K562 (cell line): ENCODE measurements at regions not wholly inside any gene's neighbourhood (a gene's known extent, or its start where the extent isn't known, plus 50 kb on each side); places are given as distances from the start of the nearest gene placed in this dataset.

Experiments used
- ATAC-seq: fragments of 200-7000 bp; cut with Tn5 transposase; 3 replicates; pipeline ENCODE4 v1.9.1; 2020; ENCODE audit warnings: moderate library complexity
- BruUV-seq: library from RNA; stranded (reverse); fragments of 400-500 nt; replicated peaks from 2 replicates; lab custom pipeline; 2021; lab: Mats Ljungman, UMichigan
- CTCF ChIA-PET: fragments of 300-600 bp; formaldehyde crosslinking; extraction: SDS; loops from one replicate; lab custom pipeline; 2021; ENCODE audit warnings: low intra/inter-chr PET ratio; lab: Yijun Ruan, JAX
- POLR2A ChIA-PET: fragments of 300-600, 350-650 bp; sonication (Branson Sonifier 250); formaldehyde crosslinking; extraction: SDS; loops from one replicate; lab custom pipeline; 2021; ENCODE audit warnings: antibody characterized with exemption, inconsistent platforms; lab: Yijun Ruan, JAX
- DNase-seq, 4 experiments: peaks; one replicate each; pipeline versions ENCODE4 v3.0.0 to v3.0.0-alpha.2; 2011 to 2018; ENCODE audit warnings: low spot score in 3 of 4, mixed read lengths in 3 of 4; ENCODE audit errors: extremely low read depth in 1 of 4
- FAIRE-seq: peaks from 2 replicates; lab custom pipeline; 2011; peaks lifted over from hg19 to GRCh38; lab: Jason Lieb, UNC
- H2AFZ ChIP-seq: 2 replicates; pipeline ENCODE4 v1.6.0; 2011; ENCODE audit warnings: low read depth, low read length, control low read depth, inconsistent platforms
- H3K27ac ChIP-seq: fragments of 200-600 bp; 3 replicates; pipeline ENCODE4 v1.8.0; 2011; ENCODE audit warnings: low read depth, mild to moderate bottlenecking, control low read depth, inconsistent platforms, low read length, moderate library complexity, mixed read lengths; ENCODE audit errors: extremely low read depth
- H3K27me3 ChIP-seq, 2 experiments: fragments of 300-600 bp in 1 of 2; 2 replicates in 1 of 2; 3 replicates in 1 of 2; pipeline versions ENCODE4 v1.6.0 to v1.8.0; 2011; ENCODE audit warnings: inconsistent platforms in 2 of 2, low read length in 2 of 2, mild to moderate bottlenecking in 1 of 2, mixed read lengths in 1 of 2, moderate library complexity in 1 of 2; ENCODE audit not compliant: control insufficient read depth in 2 of 2, insufficient read depth in 2 of 2
- H3K36me3 ChIP-seq: fragments of 300-600 bp; 3 replicates; pipeline ENCODE4 v1.8.0; 2011; ENCODE audit warnings: mild to moderate bottlenecking, low read length, inconsistent platforms; ENCODE audit not compliant: control insufficient read depth, insufficient read depth
- H3K4me1 ChIP-seq, 2 experiments: fragments of 200-600 bp in 1 of 2; replicated peaks in 1 of 2; 2 replicates in 1 of 2; 3 replicates in 1 of 2; pipeline versions ENCODE4 v1.5.1 to v1.8.0; 2011; ENCODE audit warnings: inconsistent platforms in 2 of 2, low read length in 2 of 2, mild to moderate bottlenecking in 1 of 2, mixed read lengths in 1 of 2, moderate library complexity in 1 of 2; ENCODE audit not compliant: control insufficient read depth in 2 of 2, insufficient read depth in 2 of 2
- H3K4me2 ChIP-seq: 2 replicates; pipeline ENCODE4 v1.6.1; 2011; ENCODE audit warnings: low read length, control low read depth, inconsistent platforms, mixed read lengths; ENCODE audit not compliant: insufficient read depth
- H3K4me3 ChIP-seq: fragments of 200-600 bp; sonication (generic), shearing (Covaris generic); 2 replicates; pipeline ENCODE4 v1.5.1; 2016; ENCODE audit warnings: control low read depth, inconsistent platforms
- H3K79me2 ChIP-seq: fragments of 200-600 bp; 3 replicates; pipeline ENCODE4 v1.8.0; 2011; ENCODE audit warnings: low read length, inconsistent platforms; ENCODE audit not compliant: control insufficient read depth, insufficient read depth
- H3K9ac ChIP-seq, 2 experiments: 2 replicates each; pipeline versions ENCODE4 v1.6.0 to v1.6.1; 2011; ENCODE audit warnings: low read depth in 2 of 2, low read length in 2 of 2, control low read depth in 1 of 2, inconsistent platforms in 1 of 2, mild to moderate bottlenecking in 1 of 2, mixed read lengths in 1 of 2; ENCODE audit not compliant: insufficient read depth in 1 of 2
- H3K9me1 ChIP-seq: one replicate; pipeline ENCODE4 v1.6.0; 2011; ENCODE audit warnings: inconsistent platforms, mild to moderate bottlenecking, low read length, moderate library complexity; ENCODE audit not compliant: control insufficient read depth, insufficient read depth
- H3K9me3 ChIP-seq: replicated peaks from 2 replicates; pipeline ENCODE4 v1.5.1; 2011; ENCODE audit warnings: low read depth, low read length, inconsistent platforms; ENCODE audit not compliant: control insufficient read depth, insufficient read depth
- H4K20me1 ChIP-seq: replicated peaks from 2 replicates; pipeline ENCODE4 v1.6.1; 2011; ENCODE audit warnings: low read length, inconsistent platforms, mixed read lengths; ENCODE audit not compliant: control insufficient read depth, insufficient read depth
- HDAC6 ChIP-seq: IDR thresholded peaks from 2 replicates; pipeline ENCODE4 v1.6.1; 2012; ENCODE audit warnings: low read depth, mild to moderate bottlenecking, control low read depth, inconsistent platforms, low read length, moderate library complexity
- KLF1 ChIP-seq: fragments of 450-650 bp; IDR thresholded peaks from 2 replicates; pipeline ENCODE4 v1.6.1; 2016; ENCODE audit warnings: missing genetic modification characterization, missing compliant biosample characterization
- NCOA1 ChIP-seq: fragments of 450-650 bp; IDR thresholded peaks from 2 replicates; pipeline ENCODE4 v1.6.1; 2016; ENCODE audit warnings: low read depth
- ZNF76 ChIP-seq: fragments of 250-450 bp; sonication (Bioruptor Pico); IDR thresholded peaks from 2 replicates; pipeline ENCODE4 v1.4.0; 2020; ENCODE audit warnings: mild to moderate bottlenecking, moderate library complexity, borderline replicate concordance
- WGBS: fragments of 100-300 bp; shearing (Covaris generic); methylation state at CpG from one replicate; pipeline ENCODE4 v1.1.6; 2016; ENCODE audit warnings: low coverage, mixed read lengths; ENCODE audit not compliant: insufficient coverage; ENCODE audit errors: missing lambda C conversion rate; 5-methylcytosine and 5-hydroxymethylcytosine counted together
- in situ Hi-C: fragments of 300-500 bp; cut with MboI; formaldehyde crosslinking; loops from 4 replicates; pipeline ENCODE4 v1.15.0; 2018; ENCODE audit warnings: inconsistent platforms, mixed read lengths
- intact Hi-C: fragments of 100-400 bp; cut with micrococcal nuclease; formaldehyde crosslinking; loops from 2 replicates; pipeline ENCODE4 v1.14.2; 2022
- TF ChIP-seq, protein P1 (sequence below): sonication (generic); formaldehyde crosslinking; IDR thresholded peaks from 2 replicates; pipeline ENCODE4 v1.8.1; 2023; ENCODE audit warnings: mild to moderate bottlenecking, missing genetic modification reagents
- TF ChIP-seq, protein P2 (sequence below), 2 experiments: fragments of 450-650 bp; IDR thresholded peaks; 2 replicates each; pipeline ENCODE4 v1.6.1; 2018; ENCODE audit warnings: mild to moderate bottlenecking in 2 of 2, low read depth in 1 of 2; ENCODE audit not compliant: partially characterized antibody in 2 of 2

DNA sequence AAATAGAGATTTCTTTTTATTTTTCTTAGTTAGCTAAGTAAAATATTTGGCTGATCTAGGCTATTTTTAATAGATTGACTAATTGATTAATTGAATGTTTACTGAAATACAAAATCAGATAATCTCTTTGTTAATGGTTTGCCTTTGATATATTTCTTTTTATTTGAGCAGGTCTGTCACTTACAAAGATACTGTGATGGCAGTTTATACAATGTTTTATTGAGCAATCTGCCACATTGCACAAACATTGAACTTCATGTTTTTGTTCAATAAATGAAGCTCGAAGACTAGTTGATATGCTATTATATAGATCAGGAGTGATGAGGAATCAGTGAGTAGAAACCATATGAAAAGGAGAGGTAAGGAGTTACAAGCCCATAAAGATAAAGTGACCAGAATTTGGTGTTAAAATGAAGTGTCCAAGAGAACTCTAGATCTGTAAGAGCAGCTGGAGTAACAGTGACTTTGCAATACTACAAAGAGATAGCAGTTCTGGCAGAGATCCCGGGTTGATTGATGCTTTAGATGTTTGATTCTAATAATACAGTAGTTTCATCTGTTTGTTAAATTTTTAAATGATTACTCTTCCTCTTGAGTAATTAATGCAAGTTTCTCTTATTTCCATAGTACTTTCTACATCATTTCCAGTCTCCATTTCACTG is 574.2 kb downstream of the CCDC85A start:
- TF ChIP-seq NCOA1 (no peak), KLF1 (no peak), ZNF76 (CRISPR knock-in tag) (no peak), HDAC6 (no peak)
- TF ChIP-seq, protein P1, sequence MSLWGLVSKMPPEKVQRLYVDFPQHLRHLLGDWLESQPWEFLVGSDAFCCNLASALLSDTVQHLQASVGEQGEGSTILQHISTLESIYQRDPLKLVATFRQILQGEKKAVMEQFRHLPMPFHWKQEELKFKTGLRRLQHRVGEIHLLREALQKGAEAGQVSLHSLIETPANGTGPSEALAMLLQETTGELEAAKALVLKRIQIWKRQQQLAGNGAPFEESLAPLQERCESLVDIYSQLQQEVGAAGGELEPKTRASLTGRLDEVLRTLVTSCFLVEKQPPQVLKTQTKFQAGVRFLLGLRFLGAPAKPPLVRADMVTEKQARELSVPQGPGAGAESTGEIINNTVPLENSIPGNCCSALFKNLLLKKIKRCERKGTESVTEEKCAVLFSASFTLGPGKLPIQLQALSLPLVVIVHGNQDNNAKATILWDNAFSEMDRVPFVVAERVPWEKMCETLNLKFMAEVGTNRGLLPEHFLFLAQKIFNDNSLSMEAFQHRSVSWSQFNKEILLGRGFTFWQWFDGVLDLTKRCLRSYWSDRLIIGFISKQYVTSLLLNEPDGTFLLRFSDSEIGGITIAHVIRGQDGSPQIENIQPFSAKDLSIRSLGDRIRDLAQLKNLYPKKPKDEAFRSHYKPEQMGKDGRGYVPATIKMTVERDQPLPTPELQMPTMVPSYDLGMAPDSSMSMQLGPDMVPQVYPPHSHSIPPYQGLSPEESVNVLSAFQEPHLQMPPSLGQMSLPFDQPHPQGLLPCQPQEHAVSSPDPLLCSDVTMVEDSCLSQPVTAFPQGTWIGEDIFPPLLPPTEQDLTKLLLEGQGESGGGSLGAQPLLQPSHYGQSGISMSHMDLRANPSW = no peak
- TF ChIP-seq, protein P2, sequence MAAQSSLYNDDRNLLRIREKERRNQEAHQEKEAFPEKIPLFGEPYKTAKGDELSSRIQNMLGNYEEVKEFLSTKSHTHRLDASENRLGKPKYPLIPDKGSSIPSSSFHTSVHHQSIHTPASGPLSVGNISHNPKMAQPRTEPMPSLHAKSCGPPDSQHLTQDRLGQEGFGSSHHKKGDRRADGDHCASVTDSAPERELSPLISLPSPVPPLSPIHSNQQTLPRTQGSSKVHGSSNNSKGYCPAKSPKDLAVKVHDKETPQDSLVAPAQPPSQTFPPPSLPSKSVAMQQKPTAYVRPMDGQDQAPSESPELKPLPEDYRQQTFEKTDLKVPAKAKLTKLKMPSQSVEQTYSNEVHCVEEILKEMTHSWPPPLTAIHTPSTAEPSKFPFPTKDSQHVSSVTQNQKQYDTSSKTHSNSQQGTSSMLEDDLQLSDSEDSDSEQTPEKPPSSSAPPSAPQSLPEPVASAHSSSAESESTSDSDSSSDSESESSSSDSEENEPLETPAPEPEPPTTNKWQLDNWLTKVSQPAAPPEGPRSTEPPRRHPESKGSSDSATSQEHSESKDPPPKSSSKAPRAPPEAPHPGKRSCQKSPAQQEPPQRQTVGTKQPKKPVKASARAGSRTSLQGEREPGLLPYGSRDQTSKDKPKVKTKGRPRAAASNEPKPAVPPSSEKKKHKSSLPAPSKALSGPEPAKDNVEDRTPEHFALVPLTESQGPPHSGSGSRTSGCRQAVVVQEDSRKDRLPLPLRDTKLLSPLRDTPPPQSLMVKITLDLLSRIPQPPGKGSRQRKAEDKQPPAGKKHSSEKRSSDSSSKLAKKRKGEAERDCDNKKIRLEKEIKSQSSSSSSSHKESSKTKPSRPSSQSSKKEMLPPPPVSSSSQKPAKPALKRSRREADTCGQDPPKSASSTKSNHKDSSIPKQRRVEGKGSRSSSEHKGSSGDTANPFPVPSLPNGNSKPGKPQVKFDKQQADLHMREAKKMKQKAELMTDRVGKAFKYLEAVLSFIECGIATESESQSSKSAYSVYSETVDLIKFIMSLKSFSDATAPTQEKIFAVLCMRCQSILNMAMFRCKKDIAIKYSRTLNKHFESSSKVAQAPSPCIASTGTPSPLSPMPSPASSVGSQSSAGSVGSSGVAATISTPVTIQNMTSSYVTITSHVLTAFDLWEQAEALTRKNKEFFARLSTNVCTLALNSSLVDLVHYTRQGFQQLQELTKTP (IDR thresholded peaks at IDR 0.05; ENCODE audit: low read depth in 1 of 2, partially characterized antibody in 2 of 2) = no peak
- Histone ChIP-seq H2AFZ (no peak overlapping the region), H3K79me2 (no peaks in the 10 kb centered on the region), H3K4me2 (no peak overlapping the region), H3K9me1 (no peaks in the 10 kb centered on the region), H3K9me3 (no peaks in the 10 kb centered on the region), H3K36me3 (no peaks in the 10 kb centered on the region), H3K27me3 (no peaks in the 10 kb centered on the region), H3K4me1 (no peaks in the 10 kb centered on the region), H3K4me3 (no peak overlapping the region), H3K27ac (no peak overlapping the region), H3K9ac (no peak overlapping the region), H4K20me1 (no peaks in the 10 kb centered on the region)
- DNase-seq (no peak), FAIRE-seq (no peak), ATAC-seq (no peak)
- in situ Hi-C loops (no loop called here), intact Hi-C loops (no loop called here)
- ChIA-PET POLR2A (no interaction called here), CTCF (no interaction called here)
- no TSS peak for BruUV-seq
- WGBS = 0% methylated on average over 2 of the region's 2 CpGs
